Liver (tissue), 7 donors: ENCODE measurements at regions not wholly inside any gene's neighbourhood (a gene's known extent, or its start where the extent isn't known, plus 50 kb on each side); places are given as distances from the start of the nearest gene placed in this dataset.

Experiments
- DNase-seq: peaks from one replicate; pipeline ENCODE4 v3.0.0-alpha.2; 2017; ENCODE audit warnings: low spot score
- H3K27ac ChIP-seq, 2 donors: one replicate each; pipeline ENCODE4 v1.7.0; 2013; ENCODE audit warnings: inconsistent platforms in 2 of 2, low read length in 2 of 2, control low read depth in 1 of 2, low read depth in 1 of 2, mild to moderate bottlenecking in 1 of 2
- H3K27me3 ChIP-seq, 4 donors: one replicate each; pipeline versions ENCODE4 v1.6.1 to v1.7.0; 2013; ENCODE audit warnings: low read length in 3 of 4, inconsistent platforms in 1 of 4, mild to moderate bottlenecking in 1 of 4, moderate library complexity in 1 of 4; ENCODE audit not compliant: control insufficient read depth in 4 of 4, insufficient read depth in 4 of 4
- H3K36me3 ChIP-seq, 4 donors: one replicate each; pipeline versions ENCODE4 v1.6.1 to v1.7.0; 2013; ENCODE audit warnings: low read length in 3 of 4, mild to moderate bottlenecking in 3 of 4, low read depth in 1 of 4, moderate library complexity in 1 of 4; ENCODE audit not compliant: control insufficient read depth in 4 of 4, insufficient read depth in 3 of 4
- H3K4me1 ChIP-seq, 4 donors: one replicate each; pipeline versions ENCODE4 v1.6.1 to v1.7.0; 2013; ENCODE audit warnings: low read length in 3 of 4, mild to moderate bottlenecking in 3 of 4, moderate library complexity in 1 of 4; ENCODE audit not compliant: control insufficient read depth in 4 of 4, insufficient read depth in 4 of 4
- H3K4me3 ChIP-seq, 3 donors: one replicate each; pipeline versions ENCODE4 v1.6.1 to v1.7.0; 2013; ENCODE audit warnings: low read length in 3 of 3, control low read depth in 1 of 3, low read depth in 1 of 3, mild to moderate bottlenecking in 1 of 3
- H3K9ac ChIP-seq, 2 donors: one replicate each; pipeline ENCODE4 v1.7.0; 2013; ENCODE audit warnings: low read length in 2 of 2, mild to moderate bottlenecking in 2 of 2, moderate library complexity in 2 of 2, control low read depth in 1 of 2, low read depth in 1 of 2
- H3K9me3 ChIP-seq, 4 donors: one replicate each; pipeline versions ENCODE4 v1.6.1 to v1.7.0; 2013; ENCODE audit warnings: low read length in 3 of 4; ENCODE audit not compliant: control insufficient read depth in 4 of 4
- ATF3 ChIP-seq: IDR thresholded peaks from 2 replicates; pipeline ENCODE4 v1.6.1; 2016; ENCODE audit warnings: antibody characterized with exemption
- EGR1 ChIP-seq, 2 donors: IDR thresholded peaks; 2 replicates each; pipeline ENCODE4 v1.6.1; 2016 to 2018; ENCODE audit warnings: antibody characterized with exemption in 2 of 2, low read depth in 2 of 2
- GABPA ChIP-seq, 2 donors: IDR thresholded peaks in 1 of 2; conservative IDR thresholded peaks in 1 of 2; 2 replicates each; pipeline ENCODE4 v1.6.1; 2016; ENCODE audit warnings: antibody characterized with exemption in 2 of 2, mild to moderate bottlenecking in 1 of 2, moderate library complexity in 1 of 2
- HNF4A ChIP-seq, 2 donors: conservative IDR thresholded peaks; 2 replicates each; pipeline ENCODE4 v1.6.1; 2016; ENCODE audit warnings: antibody characterized with exemption in 2 of 2, mild to moderate bottlenecking in 2 of 2
- HNF4G ChIP-seq: IDR thresholded peaks from 2 replicates; pipeline ENCODE4 v1.6.1; 2016; ENCODE audit warnings: antibody characterized with exemption
- JUND ChIP-seq, 2 donors: IDR thresholded peaks; 2 replicates each; pipeline ENCODE4 v1.6.1; 2016; ENCODE audit warnings: antibody characterized with exemption in 2 of 2
- MAX ChIP-seq: IDR thresholded peaks from 2 replicates; pipeline ENCODE4 v1.6.1; 2016; ENCODE audit warnings: antibody characterized with exemption
- NR2F2 ChIP-seq: IDR thresholded peaks from 2 replicates; pipeline ENCODE4 v1.6.1; 2016; ENCODE audit warnings: antibody characterized with exemption
- REST ChIP-seq: IDR thresholded peaks from 2 replicates; pipeline ENCODE4 v1.6.1; 2016; ENCODE audit warnings: antibody characterized with exemption, mild to moderate bottlenecking
- RXRA ChIP-seq, 2 donors: IDR thresholded peaks; 2 replicates each; pipeline ENCODE4 v1.6.1; 2017 to 2018; ENCODE audit warnings: antibody characterized with exemption in 2 of 2, mild to moderate bottlenecking in 1 of 2
- YY1 ChIP-seq: IDR thresholded peaks from 2 replicates; pipeline ENCODE4 v1.6.1; 2016; ENCODE audit warnings: antibody characterized with exemption, mild to moderate bottlenecking
- WGBS: extraction: QIAGEN DNeasy Blood & Tissue Kit; methylation state at CpG from one replicate; pipeline ENCODE4 v1.1.7; 2013; 5-methylcytosine and 5-hydroxymethylcytosine counted together
- donor health status: healthy.
- donor health status: healthy.
- donor health status: healthy.
- donor health status: healthy.

- no peaks in the 10 kb centered on the region for H3K27me3 ChIP-seq
- H3K4me1 ChIP-seq = no peaks in the 10 kb centered on the region
- no peak overlapping the region for H3K9ac ChIP-seq
- H3K4me3 ChIP-seq = no peak overlapping the region
- no peak for DNase-seq
- no peaks in the 10 kb centered on the region for H3K9me3 ChIP-seq
- TF ChIP-seq RXRA (IDR thresholded peaks at IDR 0.05) = peak; percentile 22 to 35
- TF ChIP-seq REST = no peak
- WGBS = 69% methylated on average over 18 of the region's 18 CpGs
- no peaks in the 10 kb centered on the region for H3K36me3 ChIP-seq
- H3K27ac ChIP-seq = no peak overlapping the region
Measured at GRCh38 chr10:124322191-124322980, 96.3 kb downstream of the OAT start.

- 89% methylated on average over 19 of the region's 19 CpGs for WGBS
- Histone ChIP-seq H3K4me1 (no peaks in the 10 kb centered on the region), H3K4me3 (no peak overlapping the region), H3K36me3 (no peaks in the 10 kb centered on the region), H3K9me3 (no peaks in the 10 kb centered on the region), H3K27me3 (no peaks in the 10 kb centered on the region), H3K27ac (no peak overlapping the region), H3K9ac (no peak overlapping the region)
- TF ChIP-seq YY1 (no peak), EGR1 (IDR thresholded peaks at IDR 0.05; ENCODE audit: low read depth in 2 of 2) (no peak), REST (no peak), GABPA (IDR thresholded peaks at IDR 0.05 in 1 of 2, conservative IDR thresholded peaks at IDR 0.05 in 1 of 2) (no peak), JUND (IDR thresholded peaks at IDR 0.05) (no peak), HNF4A (conservative IDR thresholded peaks at IDR 0.05) (no peak), RXRA (IDR thresholded peaks at IDR 0.05) (no peak), MAX (no peak), HNF4G (no peak), NR2F2 (no peak), ATF3 (no peak)
- DNase-seq = no peak
Measured at GRCh38 chr10:124321433-124322089, 97.2 kb downstream of the OAT start.
